Body of pancreas (tissue), 4 donors: ENCODE measurements at regions not wholly inside any gene's neighbourhood (a gene's known extent, or its start where the extent isn't known, plus 50 kb on each side); places are given as distances from the start of the nearest gene placed in this dataset.

Experiments
- ATAC-seq: fragments of 150-250 bp; one replicate; pipeline ENCODE4 v1.9.1; 2016
- DNase-seq, 4 donors: peaks; one replicate each; pipeline ENCODE4 v3.0.0-alpha.2; 2019
- H3K27ac ChIP-seq, 4 donors: fragments of 200-600 bp; sonication (generic); 1 replicate in 3 of 4; 2 replicates in 1 of 4; pipeline versions ENCODE4 v1.5.1 to v1.6.1; 2016 to 2019; ENCODE audit warnings: mild to moderate bottlenecking in 1 of 4, mixed read lengths in 1 of 4, moderate library complexity in 1 of 4
- H3K27me3 ChIP-seq, 2 donors: fragments of 200-600 bp; sonication (generic); one replicate each; pipeline ENCODE4 v1.6.0; 2016; ENCODE audit warnings: mild to moderate bottlenecking in 1 of 2
- H3K36me3 ChIP-seq, 2 donors: fragments of 200-600 bp; sonication (generic); replicated peaks in 1 of 2; 2 replicates each; pipeline ENCODE4 v1.5.1; 2016; ENCODE audit warnings: low read depth in 2 of 2; ENCODE audit not compliant: insufficient read depth in 1 of 2
- H3K4me1 ChIP-seq: fragments of 200-600 bp; sonication (generic); one replicate; pipeline ENCODE4 v1.6.0; 2016
- H3K4me3 ChIP-seq, 2 donors: fragments of 200-600 bp; sonication (generic); 1 replicate in 1 of 2; 2 replicates in 1 of 2; pipeline ENCODE4 v1.5.1; 2016 to 2019
- H3K9me3 ChIP-seq, 3 donors: fragments of 200-600 bp; sonication (generic); 1 replicate in 2 of 3; 2 replicates in 1 of 3; pipeline ENCODE4 v1.5.1; 2016
- CTCF ChIP-seq, 7 experiments: fragments of 450-650 bp in 4 of 7; fragments of 200-600 bp in 3 of 7; sonication (generic) in 3 of 7; IDR thresholded peaks; one replicate each; pipeline ENCODE4 v1.5.1; 2016 to 2019; ENCODE audit warnings: antibody characterized with exemption in 7 of 7
- POLR2A ChIP-seq, 3 donors: fragments of 450-650 bp; IDR thresholded peaks; one replicate each; pipeline ENCODE4 v1.6.1; 2016; ENCODE audit warnings: antibody characterized with exemption in 3 of 3, mild to moderate bottlenecking in 2 of 3
- WGBS, 2 donors: methylation state at CpG; one replicate each; pipeline ENCODE4 v1.1.5; 2017; 5-methylcytosine and 5-hydroxymethylcytosine counted together
- intact Hi-C: fragments of 100-400 bp; cut with DNase I; formaldehyde crosslinking; loops from one replicate; pipeline ENCODE4 v1.15.1; 2023

GRCh38 chr16:87169509-87169995 is 147.6 kb downstream of the C16orf95 start:
- no peaks in the 10 kb centered on the region for H3K36me3 ChIP-seq
- no peaks in the 10 kb centered on the region for H3K27me3 ChIP-seq
- H3K4me3 ChIP-seq: no peak overlapping the region
- TF ChIP-seq CTCF (IDR thresholded peaks at IDR 0.05) (no peak), POLR2A (IDR thresholded peaks at IDR 0.05) (no peak)
- no peaks in the 10 kb centered on the region for H3K9me3 ChIP-seq
- no peaks in the 10 kb centered on the region for H3K4me1 ChIP-seq
- 45 to 64% methylated on average over 14 of the region's 14 CpGs for WGBS, 2 donors
- intact Hi-C loops: no loop called here
- DNase-seq: no peak
- ATAC-seq: no peak
- no peak overlapping the region for H3K27ac ChIP-seq

- no peak for ATAC-seq
- intact Hi-C loops: no loop called here
- 90 to 92% methylated on average over 5 of the region's 5 CpGs for WGBS, 2 donors
- TF ChIP-seq POLR2A (IDR thresholded peaks at IDR 0.05) (no peak), CTCF (IDR thresholded peaks at IDR 0.05) (no peak)
- Histone ChIP-seq H3K27ac (no peak overlapping the region), H3K4me3 (no peak overlapping the region), H3K9me3 (no peaks in the 10 kb centered on the region), H3K4me1 (no peaks in the 10 kb centered on the region), H3K36me3 (no peaks in the 10 kb centered on the region), H3K27me3 (no peaks in the 10 kb centered on the region)
- no peak for DNase-seq
Observed at GRCh38 chr16:87170310-87170709, 146.9 kb downstream of the C16orf95 start.

DNA sequence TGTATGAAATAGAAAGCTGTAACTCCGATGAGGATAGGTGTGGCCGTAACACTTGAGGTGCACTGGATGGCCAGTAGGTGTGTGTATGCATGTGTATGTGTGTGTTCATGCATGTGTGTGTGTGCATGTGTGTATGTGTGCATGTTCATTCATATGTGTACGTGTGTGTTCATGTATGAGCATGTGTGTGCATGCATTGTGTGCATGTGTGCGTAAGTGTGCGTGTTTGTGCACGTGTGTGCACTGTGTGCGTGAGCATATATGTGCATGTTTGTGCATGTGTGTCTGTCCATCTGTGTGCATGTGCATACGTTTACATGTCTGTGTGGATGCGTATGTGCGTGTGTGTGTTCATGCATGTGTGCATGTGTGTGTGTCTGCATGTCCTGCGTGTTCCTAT is 145.5 kb downstream of the C16orf95 start:
- TF ChIP-seq CTCF (IDR thresholded peaks at IDR 0.05): no peak
- no peak for TF ChIP-seq POLR2A (IDR thresholded peaks at IDR 0.05)

GRCh38 chr16:87172632-87173031 is 144.6 kb downstream of the C16orf95 start:
- ATAC-seq (no peak), DNase-seq (no peak)
- Histone ChIP-seq H3K27me3 (no peaks in the 10 kb centered on the region), H3K4me1 (no peaks in the 10 kb centered on the region), H3K36me3 (no peaks in the 10 kb centered on the region), H3K9me3 (no peaks in the 10 kb centered on the region), H3K4me3 (no peak overlapping the region), H3K27ac (no peak overlapping the region)
- TF ChIP-seq POLR2A (IDR thresholded peaks at IDR 0.05) (no peak), CTCF (IDR thresholded peaks at IDR 0.05) (peak in 1 of 7 experiments; percentile 8)
- intact Hi-C loops: no loop called here
- WGBS, 2 donors: 84 to 90% methylated on average over 6 of the region's 6 CpGs

More for the DNA sequence above, 145.5 kb downstream of the C16orf95 start:
- Histone ChIP-seq H3K27ac (no peak overlapping the region), H3K36me3 (no peaks in the 10 kb centered on the region), H3K4me3 (no peak overlapping the region), H3K27me3 (no peaks in the 10 kb centered on the region), H3K4me1 (no peaks in the 10 kb centered on the region), H3K9me3 (no peaks in the 10 kb centered on the region)
- ATAC-seq (no peak), DNase-seq (no peak)
- 91 to 97% methylated on average over 11 of the region's 11 CpGs for WGBS, 2 donors
- intact Hi-C loops: no loop called here

DNA sequence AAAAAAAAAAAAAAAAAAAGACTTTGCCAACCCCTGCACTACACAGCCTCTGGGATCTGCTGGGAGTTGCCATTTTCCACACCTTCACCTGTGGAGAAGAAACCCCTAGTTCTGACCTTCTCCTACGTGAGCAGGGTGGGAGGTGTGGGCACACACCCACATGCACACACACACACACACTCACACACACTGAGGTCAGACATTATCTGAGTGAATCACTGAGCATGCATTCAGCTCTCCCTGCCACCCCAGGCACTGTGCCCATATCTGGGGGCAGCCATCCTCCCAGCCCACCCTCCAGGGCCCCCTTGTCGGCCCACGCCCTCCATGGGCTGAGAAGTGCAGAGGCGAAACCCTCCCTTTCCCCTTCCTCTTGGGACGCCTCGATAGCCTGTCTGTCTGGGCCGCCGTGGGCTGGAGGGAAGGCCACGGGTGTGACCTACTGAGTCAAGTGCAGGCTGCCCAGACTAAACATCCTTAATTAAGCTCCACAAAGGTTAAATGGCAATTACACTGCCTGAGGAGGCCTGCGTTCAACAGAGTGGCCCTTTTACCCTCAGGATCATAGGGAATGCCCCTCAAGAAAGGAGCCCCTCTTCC is 143.8 kb downstream of the C16orf95 start:
- no peaks in the 10 kb centered on the region for H3K9me3 ChIP-seq
- TF ChIP-seq CTCF (IDR thresholded peaks at IDR 0.05): no peak
- TF ChIP-seq POLR2A (IDR thresholded peaks at IDR 0.05): no peak
- no peaks in the 10 kb centered on the region for H3K36me3 ChIP-seq
- WGBS, 2 donors: 76 to 94% methylated on average over 9 to 10 of the region's 10 CpGs
- H3K27ac ChIP-seq: no peak overlapping the region
- H3K27me3 ChIP-seq: no peaks in the 10 kb centered on the region
- H3K4me1 ChIP-seq: no peaks in the 10 kb centered on the region
- ATAC-seq (no peak), DNase-seq (no peak)
- H3K4me3 ChIP-seq: no peak overlapping the region
- intact Hi-C loops: no loop called here
